CD8-positive, alpha-beta memory T cell (primary cell): ENCODE measurements at regions not wholly inside any gene's neighbourhood (a gene's known extent, or its start where the extent isn't known, plus 50 kb on each side); places are given as distances from the start of the nearest gene placed in this dataset.

Experiments used
- CTCF ChIA-PET: fragments of 350-600 bp; sonication (Branson Sonifier 250); formaldehyde crosslinking; loops from one replicate; lab custom pipeline; 2021; ENCODE audit warnings: antibody characterized with exemption; lab: Charles Lee
- POLR2A ChIA-PET: fragments of 350-600 bp; sonication (Branson Sonifier 250); formaldehyde crosslinking; loops from one replicate; lab custom pipeline; 2021; ENCODE audit warnings: antibody characterized with exemption; lab: Charles Lee
- DNase-seq, 5 donors: peaks; one replicate each; pipeline versions ENCODE4 v3.0.0 to v3.0.0-alpha.2; 2020 to 2022; ENCODE audit warnings: mixed read lengths in 1 of 5
- H3K27ac ChIP-seq: one replicate; pipeline ENCODE4 v1.7.0; 2013; ENCODE audit warnings: low read depth, mild to moderate bottlenecking, low read length, moderate library complexity
- H3K27me3 ChIP-seq: 2 replicates; pipeline ENCODE4 v1.7.0; 2013; ENCODE audit warnings: low read length, mild to moderate bottlenecking; ENCODE audit not compliant: insufficient read depth, poor library complexity, severe bottlenecking
- H3K36me3 ChIP-seq: 2 replicates; pipeline ENCODE4 v1.7.0; 2013; ENCODE audit warnings: mild to moderate bottlenecking, low read length, moderate library complexity; ENCODE audit not compliant: insufficient read depth
- H3K4me1 ChIP-seq: 2 replicates; pipeline ENCODE4 v1.7.0; 2013; ENCODE audit warnings: mild to moderate bottlenecking, low read length, moderate library complexity; ENCODE audit not compliant: insufficient read depth
- H3K4me3 ChIP-seq: 2 replicates; pipeline ENCODE4 v1.7.0; 2013; ENCODE audit warnings: mild to moderate bottlenecking, low read length
- H3K9me3 ChIP-seq: 2 replicates; pipeline ENCODE4 v1.7.0; 2013; ENCODE audit warnings: mild to moderate bottlenecking, low read length
- H3K27ac Mint-ChIP-seq, 8 donors: one replicate each; pipeline ENCODE4 v1.8.0; 2020 to 2021; ENCODE audit warnings: mixed read lengths in 8 of 8, mild to moderate bottlenecking in 6 of 8, inconsistent platforms in 3 of 8, moderate library complexity in 3 of 8
- H3K27me3 Mint-ChIP-seq, 2 donors: one replicate each; pipeline ENCODE4 v1.8.0; 2020 to 2021; ENCODE audit warnings: mixed read lengths in 2 of 2, mild to moderate bottlenecking in 1 of 2, moderate library complexity in 1 of 2
- H3K36me3 Mint-ChIP-seq, 3 donors: one replicate each; pipeline ENCODE4 v1.8.0; 2020 to 2021; ENCODE audit warnings: mixed read lengths in 3 of 3, inconsistent platforms in 1 of 3, mild to moderate bottlenecking in 1 of 3
- H3K4me1 Mint-ChIP-seq, 3 donors: one replicate each; pipeline ENCODE4 v1.8.0; 2020 to 2021; ENCODE audit warnings: mixed read lengths in 3 of 3, inconsistent platforms in 1 of 3, mild to moderate bottlenecking in 1 of 3
- H3K4me3 Mint-ChIP-seq, 7 donors: one replicate each; pipeline ENCODE4 v1.8.0; 2020 to 2021; ENCODE audit warnings: mixed read lengths in 7 of 7, mild to moderate bottlenecking in 6 of 7, moderate library complexity in 4 of 7, inconsistent platforms in 2 of 7
- H3K9me3 Mint-ChIP-seq, 5 donors: one replicate each; pipeline ENCODE4 v1.8.0; 2020 to 2022; ENCODE audit warnings: mixed read lengths in 5 of 5, mild to moderate bottlenecking in 3 of 5, moderate library complexity in 2 of 5, inconsistent platforms in 1 of 5

GRCh38 chr11:128359515-128359914 lies 227.8 kb downstream of the ETS1 start:
- ChIA-PET POLR2A (no interaction called here), CTCF (interaction anchor here (1.6 to 2.5 kb wide), 3 partner anchors 11 to 36 kb away, joined by 5 to 6 read pairs (median 5); no protein-coding TSS in a partner anchor)
- peaks cover 6 to 32% (median 22%) of the 10 kb centered on the region in 3 donors for H3K4me1 Mint-ChIP-seq
- no peak overlapping the region for H3K4me3 ChIP-seq
- no peaks in the 10 kb centered on the region for H3K9me3 Mint-ChIP-seq
- H3K36me3 ChIP-seq: no peaks in the 10 kb centered on the region
- H3K9me3 ChIP-seq: no peaks in the 10 kb centered on the region
- H3K27me3 Mint-ChIP-seq: peaks cover 0 to 4% of the 10 kb centered on the region in 2 donors
- H3K27me3 ChIP-seq: no peaks in the 10 kb centered on the region
- H3K4me1 ChIP-seq: no peaks in the 10 kb centered on the region
- H3K4me3 Mint-ChIP-seq: no peak overlapping the region
- H3K27ac Mint-ChIP-seq: no peak overlapping the region
- H3K27ac ChIP-seq: no peak overlapping the region
- DNase-seq: no peak
- no peaks in the 10 kb centered on the region for H3K36me3 Mint-ChIP-seq

GRCh38 chr11:128357073-128357472 lies 230.3 kb downstream of the ETS1 start:
- Mint-ChIP-seq H3K27me3 (peaks cover 0 to 4% of the 10 kb centered on the region in 2 donors), H3K4me3 (no peak overlapping the region), H3K27ac (peak overlapping the region in 1 of 8 donors; percentile 42), H3K4me1 (peaks cover 11 to 34% (median 25%) of the 10 kb centered on the region in 3 donors), H3K36me3 (peaks cover 0 to 3% (median 0%) of the 10 kb centered on the region in 3 donors), H3K9me3 (no peaks in the 10 kb centered on the region)
- CTCF ChIA-PET: interaction anchor here (1.1 kb wide), 1 partner anchor 18 kb away, joined by 3 read pairs; no protein-coding TSS in a partner anchor
- no peak overlapping the region for H3K27ac ChIP-seq
- POLR2A ChIA-PET: no interaction called here
- H3K4me3 ChIP-seq: no peak overlapping the region
- no peaks in the 10 kb centered on the region for H3K4me1 ChIP-seq
- H3K27me3 ChIP-seq: no peaks in the 10 kb centered on the region
- no peaks in the 10 kb centered on the region for H3K9me3 ChIP-seq
- H3K36me3 ChIP-seq: no peaks in the 10 kb centered on the region
- no peak for DNase-seq

GRCh38 chr11:128355558-128355957 lies 231.8 kb downstream of the ETS1 start:
- no peak for DNase-seq
- H3K4me1 Mint-ChIP-seq: peaks cover 12 to 32% (median 24%) of the 10 kb centered on the region in 3 donors
- no peaks in the 10 kb centered on the region for H3K9me3 Mint-ChIP-seq
- Histone ChIP-seq H3K4me3 (no peak overlapping the region), H3K4me1 (peaks cover 9% of the 10 kb centered on the region), H3K27ac (no peak overlapping the region), H3K27me3 (no peaks in the 10 kb centered on the region), H3K36me3 (no peaks in the 10 kb centered on the region), H3K9me3 (no peaks in the 10 kb centered on the region)
- no peak overlapping the region for H3K27ac Mint-ChIP-seq
- POLR2A ChIA-PET: no interaction called here
- peaks cover 0 to 4% of the 10 kb centered on the region in 2 donors for H3K27me3 Mint-ChIP-seq
- peaks cover 0 to 8% (median 0%) of the 10 kb centered on the region in 3 donors for H3K36me3 Mint-ChIP-seq
- CTCF ChIA-PET: no interaction called here
- H3K4me3 Mint-ChIP-seq: no peak overlapping the region

GRCh38 chr11:128354476-128354875 lies 232.9 kb downstream of the ETS1 start:
- Histone ChIP-seq H3K4me1 (peaks cover 19% of the 10 kb centered on the region), H3K4me3 (no peak overlapping the region), H3K27ac (no peak overlapping the region), H3K36me3 (no peaks in the 10 kb centered on the region), H3K9me3 (no peaks in the 10 kb centered on the region), H3K27me3 (no peaks in the 10 kb centered on the region)
- POLR2A ChIA-PET: interaction anchor here (0.6 kb wide), 1 partner anchor 38 kb away, joined by 3 read pairs; no protein-coding TSS in a partner anchor
- no peaks in the 10 kb centered on the region for H3K9me3 Mint-ChIP-seq
- peaks cover 0 to 4% of the 10 kb centered on the region in 2 donors for H3K27me3 Mint-ChIP-seq
- no peak for DNase-seq
- CTCF ChIA-PET: no interaction called here
- peaks cover 23 to 42% (median 35%) of the 10 kb centered on the region in 3 donors for H3K4me1 Mint-ChIP-seq
- peaks cover 0 to 8% (median 0%) of the 10 kb centered on the region in 3 donors for H3K36me3 Mint-ChIP-seq
- no peak overlapping the region for H3K4me3 Mint-ChIP-seq
- H3K27ac Mint-ChIP-seq: no peak overlapping the region

- no peak overlapping the region for H3K4me3 Mint-ChIP-seq
- H3K9me3 Mint-ChIP-seq: no peaks in the 10 kb centered on the region
- DNase-seq: no peak
- H3K27me3 Mint-ChIP-seq: peaks cover 0 to 4% of the 10 kb centered on the region in 2 donors
- ChIA-PET POLR2A (no interaction called here), CTCF (interaction anchor here (1.0 to 1.3 kb wide), 3 partner anchors 9 to 62 kb away, joined by 3 to 4 read pairs (median 3); no protein-coding TSS in a partner anchor)
- no peaks in the 10 kb centered on the region for H3K9me3 ChIP-seq
- peak overlapping the region in 2 of 8 donors; percentile 42 to 52 for H3K27ac Mint-ChIP-seq
- H3K27me3 ChIP-seq: no peaks in the 10 kb centered on the region
- no peak overlapping the region for H3K27ac ChIP-seq
- H3K4me1 ChIP-seq: peaks cover 26% of the 10 kb centered on the region
- no peaks in the 10 kb centered on the region for H3K36me3 ChIP-seq
- H3K4me3 ChIP-seq: no peak overlapping the region
- peaks cover 21 to 51% (median 47%) of the 10 kb centered on the region in 3 donors for H3K4me1 Mint-ChIP-seq
- H3K36me3 Mint-ChIP-seq: peaks cover 0 to 8% (median 0%) of the 10 kb centered on the region in 3 donors
Observed at GRCh38 chr11:128351168-128351567, 236.2 kb downstream of the ETS1 start.

GRCh38 chr11:128349650-128350299 lies 237.6 kb downstream of the ETS1 start:
- Mint-ChIP-seq H3K4me3 (peak overlapping the region; percentile 6 to 72 (median 68)), H3K4me1 (peaks cover 35 to 65% (median 60%) of the 10 kb centered on the region in 3 donors), H3K27me3 (no peaks in the 10 kb centered on the region), H3K27ac (peak overlapping the region; percentile 31 to 85 (median 59)), H3K9me3 (no peaks in the 10 kb centered on the region), H3K36me3 (peaks cover 0 to 8% (median 0%) of the 10 kb centered on the region in 3 donors)
- Histone ChIP-seq H3K27me3 (no peaks in the 10 kb centered on the region), H3K4me3 (peak overlapping the region; percentile 30), H3K27ac (no peak overlapping the region), H3K36me3 (no peaks in the 10 kb centered on the region), H3K4me1 (peaks cover 38% of the 10 kb centered on the region), H3K9me3 (no peaks in the 10 kb centered on the region)
- CTCF ChIA-PET: interaction anchor here (0.7 to 1.3 kb wide), 2 partner anchors 16 to 48 kb away, joined by 3 read pairs; no protein-coding TSS in a partner anchor
- POLR2A ChIA-PET: no interaction called here
- DNase-seq: peak in 1 of 5 donors; percentile 42

- Histone ChIP-seq H3K9me3 (no peaks in the 10 kb centered on the region), H3K4me3 (no peak overlapping the region), H3K27me3 (no peaks in the 10 kb centered on the region), H3K36me3 (no peaks in the 10 kb centered on the region), H3K4me1 (peaks cover 67% of the 10 kb centered on the region), H3K27ac (no peak overlapping the region)
- peak overlapping the region; percentile 37 to 92 (median 80) for H3K27ac Mint-ChIP-seq
- no peaks in the 10 kb centered on the region for H3K27me3 Mint-ChIP-seq
- no peak for DNase-seq
- peaks cover 58 to 87% (median 86%) of the 10 kb centered on the region in 3 donors for H3K4me1 Mint-ChIP-seq
- peak overlapping the region in 1 of 7 donors; percentile 15 for H3K4me3 Mint-ChIP-seq
- H3K9me3 Mint-ChIP-seq: no peaks in the 10 kb centered on the region
- POLR2A ChIA-PET: no interaction called here
- CTCF ChIA-PET: interaction anchor here (1.6 to 1.9 kb wide), 2 partner anchors 13 to 24 kb away, joined by 4 to 6 read pairs; no protein-coding TSS in a partner anchor
- peaks cover 0 to 10% (median 5%) of the 10 kb centered on the region in 3 donors for H3K36me3 Mint-ChIP-seq
Observed at GRCh38 chr11:128346804-128347203, 240.6 kb downstream of the ETS1 start.

- peaks cover 65 to 89% (median 87%) of the 10 kb centered on the region in 3 donors for H3K4me1 Mint-ChIP-seq
- no peaks in the 10 kb centered on the region for H3K27me3 ChIP-seq
- DNase-seq: peak in 3 of 5 donors; percentile 11 to 74 (median 57)
- H3K4me3 Mint-ChIP-seq: peak overlapping the region; percentile 4 to 72 (median 55)
- H3K9me3 ChIP-seq: no peaks in the 10 kb centered on the region
- H3K36me3 Mint-ChIP-seq: peaks cover 0 to 11% (median 5%) of the 10 kb centered on the region in 3 donors
- peak overlapping the region; percentile 63 for H3K27ac ChIP-seq
- ChIA-PET CTCF (interaction anchor here (1.0 to 1.9 kb wide), 3 partner anchors 14 to 78 kb away, joined by 3 to 6 read pairs (median 3); no protein-coding TSS in a partner anchor), POLR2A (interaction anchor here (0.9 to 2.3 kb wide), 2 partner anchors 16 to 21 kb away, joined by 3 to 9 read pairs; no protein-coding TSS in a partner anchor)
- H3K4me3 ChIP-seq: no peak overlapping the region
- no peaks in the 10 kb centered on the region for H3K36me3 ChIP-seq
- H3K27ac Mint-ChIP-seq: peak overlapping the region; percentile 66 to 97 (median 92)
- no peaks in the 10 kb centered on the region for H3K9me3 Mint-ChIP-seq
- H3K4me1 ChIP-seq: peaks cover 71% of the 10 kb centered on the region
- no peaks in the 10 kb centered on the region for H3K27me3 Mint-ChIP-seq
Observed at GRCh38 chr11:128345316-128345715, 242.0 kb downstream of the ETS1 start.
